ENCODE measurements at regions not wholly inside any gene's neighbourhood (a gene's known extent, or its start where the extent isn't known, plus 50 kb on each side); places are given as distances from the start of the nearest gene placed in this dataset.

- POLR2A ChIA-PET, result no interaction called here
- no peak overlapping the region for H3K4me2 ChIP-seq (ENCODE audit: low read length)
- no peaks in the 10 kb centered on the region for H3K9me2 ChIP-seq (ENCODE audit: insufficient read depth, low read length)
- DNase-seq (ENCODE audit: low spot score), result no peak
- no peaks in the 10 kb centered on the region for H3K36me3 ChIP-seq (ENCODE audit: insufficient read depth, low read length)
- no peaks in the 10 kb centered on the region for H3K79me2 ChIP-seq (ENCODE audit: insufficient read depth, low read depth, low read length)
- H3K27ac ChIP-seq (ENCODE audit: low read depth, low read length, poor library complexity, severe bottlenecking), result no peak overlapping the region
- no peak overlapping the region for H3K4me3 ChIP-seq (ENCODE audit: low read depth, low read length, poor library complexity, severe bottlenecking)
- TF ChIP-seq CTCF (conservative IDR thresholded peaks at IDR 0.05; ENCODE audit: low read length) (no peak), EZH2phosphoT487 (IDR thresholded peaks at IDR 0.05; ENCODE audit: borderline replicate concordance, low read depth, low read length) (no peak)
- CTCF ChIA-PET (ENCODE audit: unreplicated experiment), result no interaction called here
- no TSS peak for BruUV-seq (replicated peaks)
- no peaks in the 10 kb centered on the region for H3K9me3 ChIP-seq (ENCODE audit: low read length)
- no peak overlapping the region for H2AFZ ChIP-seq (ENCODE audit: low read length)
- H3K4me1 ChIP-seq (ENCODE audit: insufficient read depth, low read length, poor library complexity, severe bottlenecking), result no peaks in the 10 kb centered on the region
- intact Hi-C loops (cut with micrococcal nuclease; ENCODE audit: unreplicated experiment), result loop anchor here (1.0 kb wide), 1 partner anchor 19 kb away; no protein-coding TSS in a partner anchor
- no peaks in the 10 kb centered on the region for H4K20me1 ChIP-seq (ENCODE audit: insufficient read depth, low read length)
These were observed 367.1 kb downstream of the GPD2 start for GRCh38 chr2:156803243-156803642.

DNA sequence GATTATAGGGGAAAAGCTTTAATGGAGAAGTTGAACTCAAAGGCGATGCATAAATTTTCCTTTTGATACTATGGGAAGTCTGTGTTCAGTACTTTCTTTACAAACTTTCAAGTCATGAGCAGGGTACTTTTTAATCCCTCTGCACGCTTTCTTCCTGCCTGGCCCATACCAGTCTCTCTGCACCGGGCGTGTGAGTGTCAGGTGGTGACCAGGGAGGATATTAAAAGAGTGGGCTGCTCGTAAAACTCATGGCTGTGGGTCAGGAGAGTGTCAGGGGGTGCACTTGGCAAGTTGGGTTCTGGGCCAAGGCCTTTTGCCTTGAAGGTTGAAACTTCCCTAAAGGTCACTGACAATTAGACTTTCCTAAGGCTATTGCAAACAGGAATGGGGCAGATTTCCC, 367.8 kb downstream of the GPD2 start:
- no peak overlapping the region for H2AFZ ChIP-seq (ENCODE audit: low read length)
- H3K79me2 ChIP-seq (ENCODE audit: insufficient read depth, low read depth, low read length), result no peaks in the 10 kb centered on the region
- no peaks in the 10 kb centered on the region for H3K4me1 ChIP-seq (ENCODE audit: insufficient read depth, low read length, poor library complexity, severe bottlenecking)
- CTCF ChIA-PET (ENCODE audit: unreplicated experiment), result no interaction called here
- H3K4me2 ChIP-seq (ENCODE audit: low read length), result no peak overlapping the region
- POLR2A ChIA-PET, result no interaction called here
- DNase-seq (ENCODE audit: low spot score), result no peak
- H3K27ac ChIP-seq (ENCODE audit: low read depth, low read length, poor library complexity, severe bottlenecking), result no peak overlapping the region
- no peak overlapping the region for H3K4me3 ChIP-seq (ENCODE audit: low read depth, low read length, poor library complexity, severe bottlenecking)
- H3K36me3 ChIP-seq (ENCODE audit: insufficient read depth, low read length), result no peaks in the 10 kb centered on the region
- BruUV-seq (replicated peaks), result no TSS peak
- H4K20me1 ChIP-seq (ENCODE audit: insufficient read depth, low read length), result no peaks in the 10 kb centered on the region
- intact Hi-C loops (cut with micrococcal nuclease; ENCODE audit: unreplicated experiment), result loop anchor here (1.0 kb wide), 1 partner anchor 20 kb away; no protein-coding TSS in a partner anchor
- H3K9me3 ChIP-seq (ENCODE audit: low read length), result no peaks in the 10 kb centered on the region
- H3K9me2 ChIP-seq (ENCODE audit: insufficient read depth, low read length), result no peaks in the 10 kb centered on the region
- TF ChIP-seq EZH2phosphoT487 (IDR thresholded peaks at IDR 0.05; ENCODE audit: borderline replicate concordance, low read depth, low read length) (no peak), CTCF (conservative IDR thresholded peaks at IDR 0.05; ENCODE audit: low read length) (no peak)

DNA sequence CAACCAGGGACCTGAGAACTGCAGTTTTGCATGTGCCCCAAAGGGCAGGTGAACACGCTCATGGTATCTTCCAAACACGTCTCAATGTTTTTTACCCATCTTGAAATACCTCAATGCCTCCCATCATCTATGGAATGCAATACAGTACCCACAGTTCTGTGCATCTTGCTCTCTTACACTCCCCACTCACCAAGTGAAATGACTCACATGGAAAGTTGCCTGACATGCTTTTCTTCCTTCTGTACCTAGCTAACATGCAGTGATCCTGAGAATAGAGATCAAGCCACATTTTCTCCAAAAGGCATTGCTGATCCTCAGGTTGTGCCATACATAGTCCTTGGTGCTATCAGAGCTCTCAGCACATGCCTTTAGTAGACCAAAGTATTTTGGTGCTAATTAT, 373.9 kb downstream of the GPD2 start:
- Histone ChIP-seq H2AFZ (ENCODE audit: low read length) (no peak overlapping the region), H4K20me1 (ENCODE audit: insufficient read depth, low read length) (no peaks in the 10 kb centered on the region), H3K27ac (ENCODE audit: low read depth, low read length, poor library complexity, severe bottlenecking) (no peak overlapping the region), H3K4me1 (ENCODE audit: insufficient read depth, low read length, poor library complexity, severe bottlenecking) (no peaks in the 10 kb centered on the region), H3K79me2 (ENCODE audit: insufficient read depth, low read depth, low read length) (no peaks in the 10 kb centered on the region), H3K9me3 (ENCODE audit: low read length) (no peaks in the 10 kb centered on the region), H3K4me2 (ENCODE audit: low read length) (no peak overlapping the region), H3K4me3 (ENCODE audit: low read depth, low read length, poor library complexity, severe bottlenecking) (no peak overlapping the region), H3K36me3 (ENCODE audit: insufficient read depth, low read length) (no peaks in the 10 kb centered on the region), H3K9me2 (ENCODE audit: insufficient read depth, low read length) (no peaks in the 10 kb centered on the region)
- TF ChIP-seq CTCF (conservative IDR thresholded peaks at IDR 0.05; ENCODE audit: low read length), result no peak
- TF ChIP-seq EZH2phosphoT487 (IDR thresholded peaks at IDR 0.05; ENCODE audit: borderline replicate concordance, low read depth, low read length), result no peak
- BruUV-seq (replicated peaks), result no TSS peak
- CTCF ChIA-PET (ENCODE audit: unreplicated experiment), result no interaction called here
- DNase-seq (ENCODE audit: low spot score), result no peak
- POLR2A ChIA-PET, result no interaction called here
- intact Hi-C loops (cut with micrococcal nuclease; ENCODE audit: unreplicated experiment), result no loop called here

Data from OCI-LY7 (cell line).